Mammary epithelial cell (primary cell): ENCODE measurements at regions not wholly inside any gene's neighbourhood (a gene's known extent, or its start where the extent isn't known, plus 50 kb on each side); places are given as distances from the start of the nearest gene placed in this dataset.

Source experiments
- EZH2 ChIP-seq: IDR thresholded peaks from 2 replicates; pipeline ENCODE4 v1.6.1; 2012; ENCODE audit warnings: low read length, inconsistent platforms, borderline replicate concordance
- TF ChIP-seq, protein P1 (sequence below), 2 donors: IDR thresholded peaks in 1 of 2; conservative IDR thresholded peaks in 1 of 2; 2 replicates each; pipeline ENCODE4 v1.5.1; 2011 to 2012; ENCODE audit warnings: inconsistent platforms in 2 of 2, low read length in 2 of 2, mild to moderate bottlenecking in 2 of 2, control low read depth in 1 of 2, low read depth in 1 of 2; ENCODE audit not compliant: insufficient read depth in 1 of 2; ENCODE audit errors: extremely low read depth in 1 of 2

DNA sequence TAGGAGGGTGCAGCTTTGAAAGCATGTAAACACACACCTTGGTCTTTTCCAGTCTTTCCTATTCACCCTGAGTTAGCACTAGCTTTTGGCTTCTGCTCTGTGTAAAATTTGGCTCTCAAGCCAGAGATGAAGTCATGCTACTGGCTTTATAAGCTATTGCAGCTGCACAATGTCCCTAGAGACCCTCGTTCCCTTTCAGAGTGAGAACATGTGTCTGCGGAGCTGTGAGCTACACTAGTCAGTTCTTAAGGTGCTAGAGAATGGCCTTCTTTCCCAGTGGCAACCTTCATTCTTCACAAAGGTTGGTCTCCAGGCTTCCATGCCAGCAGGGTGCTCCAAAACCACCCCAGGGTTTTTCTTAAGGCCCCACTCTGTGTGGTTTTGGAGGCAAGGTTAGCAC lies 199.1 kb downstream of the SPATA18 start:
- TF ChIP-seq EZH2 = no peak
- TF ChIP-seq, protein P1, sequence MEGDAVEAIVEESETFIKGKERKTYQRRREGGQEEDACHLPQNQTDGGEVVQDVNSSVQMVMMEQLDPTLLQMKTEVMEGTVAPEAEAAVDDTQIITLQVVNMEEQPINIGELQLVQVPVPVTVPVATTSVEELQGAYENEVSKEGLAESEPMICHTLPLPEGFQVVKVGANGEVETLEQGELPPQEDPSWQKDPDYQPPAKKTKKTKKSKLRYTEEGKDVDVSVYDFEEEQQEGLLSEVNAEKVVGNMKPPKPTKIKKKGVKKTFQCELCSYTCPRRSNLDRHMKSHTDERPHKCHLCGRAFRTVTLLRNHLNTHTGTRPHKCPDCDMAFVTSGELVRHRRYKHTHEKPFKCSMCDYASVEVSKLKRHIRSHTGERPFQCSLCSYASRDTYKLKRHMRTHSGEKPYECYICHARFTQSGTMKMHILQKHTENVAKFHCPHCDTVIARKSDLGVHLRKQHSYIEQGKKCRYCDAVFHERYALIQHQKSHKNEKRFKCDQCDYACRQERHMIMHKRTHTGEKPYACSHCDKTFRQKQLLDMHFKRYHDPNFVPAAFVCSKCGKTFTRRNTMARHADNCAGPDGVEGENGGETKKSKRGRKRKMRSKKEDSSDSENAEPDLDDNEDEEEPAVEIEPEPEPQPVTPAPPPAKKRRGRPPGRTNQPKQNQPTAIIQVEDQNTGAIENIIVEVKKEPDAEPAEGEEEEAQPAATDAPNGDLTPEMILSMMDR (conservative IDR thresholded peaks at IDR 0.05 in 1 of 2, IDR thresholded peaks at IDR 0.05 in 1 of 2; ENCODE audit: extremely low read depth in 1 of 2, insufficient read depth in 1 of 2, low read depth in 1 of 2, low read length in 2 of 2) = no peak
